Effector memory CD4-positive, alpha-beta T cell (primary cell): ENCODE measurements at regions not wholly inside any gene's neighbourhood (a gene's known extent, or its start where the extent isn't known, plus 50 kb on each side); places are given as distances from the start of the nearest gene placed in this dataset.
"Not testable (repeated sequence)": the region's sequence is repeated elsewhere in the genome, so short reads cannot be mapped to it uniquely, and the experiment has no call there.

ENCODE experiments used
- DNase-seq, 3 donors: peaks; one replicate each; pipeline ENCODE4 v3.0.0-alpha.2; 2020
- H3K27ac ChIP-seq: 2 replicates; pipeline ENCODE4 v1.7.0; 2013; ENCODE audit warnings: mild to moderate bottlenecking, low read length, moderate library complexity; ENCODE audit not compliant: insufficient read depth, poor library complexity, severe bottlenecking
- H3K27me3 ChIP-seq: replicated peaks from 2 replicates; pipeline ENCODE4 v1.7.0; 2013; ENCODE audit warnings: mild to moderate bottlenecking, low read length; ENCODE audit not compliant: insufficient read depth, control insufficient read depth, poor library complexity, severe bottlenecking
- H3K36me3 ChIP-seq: 2 replicates; pipeline ENCODE4 v1.7.0; 2013; ENCODE audit warnings: mild to moderate bottlenecking, low read length, moderate library complexity; ENCODE audit not compliant: control insufficient read depth, insufficient read depth
- H3K4me1 ChIP-seq: 2 replicates; pipeline ENCODE4 v1.7.0; 2013; ENCODE audit warnings: low read length, mild to moderate bottlenecking; ENCODE audit not compliant: control insufficient read depth, insufficient read depth, poor library complexity, severe bottlenecking
- H3K4me3 ChIP-seq: 2 replicates; pipeline ENCODE4 v1.7.0; 2013; ENCODE audit warnings: low read length, low read depth, mild to moderate bottlenecking; ENCODE audit not compliant: insufficient read depth, poor library complexity, severe bottlenecking
- H3K9me3 ChIP-seq: 2 replicates; pipeline ENCODE4 v1.7.0; 2013; ENCODE audit warnings: mild to moderate bottlenecking, low read length, moderate library complexity; ENCODE audit not compliant: control insufficient read depth

- DNase-seq = no peak
- no peaks in the 10 kb centered on the region for H3K9me3 ChIP-seq
- no peak overlapping the region for H3K27ac ChIP-seq
- no peak overlapping the region for H3K4me3 ChIP-seq
- H3K27me3 ChIP-seq = peaks cover 4% of the 10 kb centered on the region
- no peaks in the 10 kb centered on the region for H3K4me1 ChIP-seq
- no peaks in the 10 kb centered on the region for H3K36me3 ChIP-seq
Measured at GRCh38 chr9:71271602-71272001, 150.2 kb upstream of the TRPM3 start.

- Histone ChIP-seq H3K9me3 (no peaks in the 10 kb centered on the region), H3K27ac (no peak overlapping the region)
- no peak for DNase-seq
Measured at GRCh38 chr9:71270554-71270953, 149.1 kb upstream of the TRPM3 start.

GRCh38 chr9:71269859-71270258 lies 148.4 kb upstream of the TRPM3 start:
- H3K27me3 ChIP-seq = peaks cover 4% of the 10 kb centered on the region
- no peaks in the 10 kb centered on the region for H3K4me1 ChIP-seq
- no peak for DNase-seq

More at GRCh38 chr9:71270554-71270953, 149.1 kb upstream of the TRPM3 start:
- Histone ChIP-seq H3K4me1 (no peaks in the 10 kb centered on the region), H3K4me3 (no peak overlapping the region), H3K36me3 (no peaks in the 10 kb centered on the region), H3K27me3 (peaks cover 4% of the 10 kb centered on the region)

GRCh38 chr9:71268871-71269635 lies 147.6 kb upstream of the TRPM3 start:
- H3K4me1 ChIP-seq = no peaks in the 10 kb centered on the region
- no peaks in the 10 kb centered on the region for H3K36me3 ChIP-seq
- no peak overlapping the region for H3K27ac ChIP-seq
- no peak overlapping the region for H3K4me3 ChIP-seq
- H3K9me3 ChIP-seq = no peaks in the 10 kb centered on the region
- peaks cover 4% of the 10 kb centered on the region for H3K27me3 ChIP-seq
- no peak for DNase-seq

More at GRCh38 chr9:71269859-71270258, 148.4 kb upstream of the TRPM3 start:
- no peaks in the 10 kb centered on the region for H3K9me3 ChIP-seq
- no peak overlapping the region for H3K4me3 ChIP-seq
- H3K36me3 ChIP-seq = no peaks in the 10 kb centered on the region
- H3K27ac ChIP-seq = no peak overlapping the region

- H3K4me3 ChIP-seq = no peak overlapping the region
- no peaks in the 10 kb centered on the region for H3K9me3 ChIP-seq
- H3K36me3 ChIP-seq = no peaks in the 10 kb centered on the region
- no peak overlapping the region for H3K27ac ChIP-seq
- H3K27me3 ChIP-seq = no peaks in the 10 kb centered on the region
- no peaks in the 10 kb centered on the region for H3K4me1 ChIP-seq
- no peak for DNase-seq
Measured at GRCh38 chr9:71263451-71263850, 142.0 kb upstream of the TRPM3 start.

GRCh38 chr9:71260419-71260818 lies 139.0 kb upstream of the TRPM3 start:
- DNase-seq, H3K4me3 ChIP-seq, H3K9me3 ChIP-seq, H3K4me1 ChIP-seq, H3K27me3 ChIP-seq, H3K27ac ChIP-seq, H3K36me3 ChIP-seq: not testable (repeated sequence)

GRCh38 chr9:71254592-71255277 lies 133.3 kb upstream of the TRPM3 start:
- H3K4me1 ChIP-seq = no peaks in the 10 kb centered on the region
- no peak overlapping the region for H3K4me3 ChIP-seq
- DNase-seq = no peak
- no peak overlapping the region for H3K27ac ChIP-seq
- no peaks in the 10 kb centered on the region for H3K36me3 ChIP-seq
- H3K9me3 ChIP-seq = no peaks in the 10 kb centered on the region
- no peaks in the 10 kb centered on the region for H3K27me3 ChIP-seq

GRCh38 chr9:71253011-71253410 lies 131.6 kb upstream of the TRPM3 start:
- Histone ChIP-seq H3K4me3 (no peak overlapping the region), H3K4me1 (no peaks in the 10 kb centered on the region), H3K36me3 (no peaks in the 10 kb centered on the region), H3K27ac (no peak overlapping the region), H3K9me3 (no peaks in the 10 kb centered on the region), H3K27me3 (no peaks in the 10 kb centered on the region)
- DNase-seq = no peak

GRCh38 chr9:71250581-71250980 lies 129.2 kb upstream of the TRPM3 start:
- H3K9me3 ChIP-seq = no peaks in the 10 kb centered on the region
- H3K27me3 ChIP-seq = no peaks in the 10 kb centered on the region
- H3K4me1 ChIP-seq = no peaks in the 10 kb centered on the region
- H3K27ac ChIP-seq = no peak overlapping the region
- no peaks in the 10 kb centered on the region for H3K36me3 ChIP-seq
- DNase-seq = no peak
- H3K4me3 ChIP-seq = no peak overlapping the region

GRCh38 chr9:71249729-71250317 lies 128.4 kb upstream of the TRPM3 start:
- H3K27ac ChIP-seq = no peak overlapping the region
- H3K4me3 ChIP-seq = no peak overlapping the region
- H3K27me3 ChIP-seq = no peaks in the 10 kb centered on the region
- H3K36me3 ChIP-seq = no peaks in the 10 kb centered on the region
- no peaks in the 10 kb centered on the region for H3K9me3 ChIP-seq
- no peaks in the 10 kb centered on the region for H3K4me1 ChIP-seq
- DNase-seq = no peak
